ENCODE measurements at regions not wholly inside any gene's neighbourhood (a gene's known extent, or its start where the extent isn't known, plus 50 kb on each side); places are given as distances from the start of the nearest gene placed in this dataset.

DNA sequence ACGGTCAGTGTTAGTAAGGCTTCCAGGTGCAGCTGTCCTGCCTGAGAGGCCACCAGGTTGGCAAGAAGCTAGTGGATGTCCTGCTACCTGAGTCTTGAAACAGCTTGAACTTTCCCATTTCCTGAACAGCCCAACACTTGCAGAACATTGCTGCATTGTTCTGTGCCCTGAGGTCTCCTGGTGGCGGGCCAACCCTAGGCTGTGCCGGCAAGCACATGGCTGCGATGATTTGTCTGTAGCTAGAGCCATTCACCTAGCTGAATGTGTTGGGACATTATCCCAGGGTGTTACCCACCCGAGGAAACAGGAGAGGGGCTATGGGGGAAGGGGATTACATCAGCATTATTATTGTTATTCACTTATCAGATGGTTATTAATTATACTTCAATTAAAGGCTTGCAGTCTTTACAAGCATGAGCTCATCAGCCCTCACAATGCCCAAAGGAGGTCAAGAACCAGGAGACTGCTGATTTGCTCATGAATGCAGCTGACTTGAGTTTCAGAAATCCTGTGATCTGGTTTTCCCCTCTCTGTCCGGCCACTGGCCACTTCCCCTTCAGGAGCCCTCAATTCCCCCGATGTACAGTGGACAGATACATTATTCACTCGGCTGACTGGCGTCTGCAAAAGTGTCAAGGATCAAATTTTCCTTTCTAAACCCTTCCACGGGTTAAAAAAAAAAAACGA, 187.6 kb upstream of the TSC22D1 start:
- DNase-seq (ENCODE audit: low read depth) = no peak
- TF ChIP-seq CTCF (conservative IDR thresholded peaks at IDR 0.05; ENCODE audit: low read depth, low read length) = peak; percentile 5
- H3K4me3 ChIP-seq (ENCODE audit: low read depth, low read length) = no peak overlapping the region

DNA sequence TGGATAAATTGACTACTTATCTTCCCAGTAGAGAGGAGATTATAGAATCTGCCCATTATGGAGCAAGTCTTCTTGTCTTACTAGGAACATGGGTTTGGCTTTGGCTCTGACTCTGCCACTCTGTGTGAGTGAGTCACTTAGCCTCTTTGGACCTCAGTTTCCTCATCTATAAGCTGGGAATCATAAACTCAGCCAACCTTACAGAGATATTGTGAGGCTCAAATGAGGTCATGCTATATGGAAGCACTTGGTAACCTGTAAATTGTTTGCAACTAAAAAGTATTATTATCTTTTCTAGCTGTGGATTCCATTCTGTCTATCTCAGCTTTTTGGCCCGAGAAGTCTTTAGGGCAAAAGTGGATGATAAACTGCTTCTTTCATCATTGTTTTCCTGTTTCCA, 186.8 kb upstream of the TSC22D1 start:
- H3K4me3 ChIP-seq (ENCODE audit: low read depth, low read length) = no peak overlapping the region
- DNase-seq (ENCODE audit: low read depth) = no peak
- TF ChIP-seq CTCF (conservative IDR thresholded peaks at IDR 0.05; ENCODE audit: low read depth, low read length) = no peak

DNA sequence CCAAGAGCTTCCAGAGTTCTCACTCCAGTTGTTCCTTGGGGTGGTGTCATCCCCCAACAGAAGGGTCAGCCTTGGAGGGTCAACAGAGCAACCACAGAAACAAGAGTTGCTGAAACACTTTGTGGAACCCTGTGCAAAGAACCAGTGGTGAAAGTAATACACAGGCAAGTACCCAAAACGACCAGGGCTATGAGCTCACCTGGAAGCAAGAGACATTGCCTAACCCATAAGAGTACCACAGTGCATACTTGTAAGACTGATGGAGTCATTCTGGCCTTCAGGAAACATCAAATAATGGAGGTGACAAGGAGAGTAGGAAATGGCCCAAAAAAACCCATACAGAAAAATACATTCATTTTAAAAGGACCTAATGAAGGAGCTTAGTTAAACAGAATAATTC, 184.3 kb upstream of the TSC22D1 start:
- no peak for DNase-seq (ENCODE audit: low read depth)
- no peak for TF ChIP-seq CTCF (conservative IDR thresholded peaks at IDR 0.05; ENCODE audit: low read depth, low read length)
- no peak overlapping the region for H3K4me3 ChIP-seq (ENCODE audit: low read depth, low read length)

- TF ChIP-seq CTCF (conservative IDR thresholded peaks at IDR 0.05; ENCODE audit: low read depth, low read length) = no peak
- no peak for DNase-seq (ENCODE audit: low read depth)
- H3K4me3 ChIP-seq (ENCODE audit: low read depth, low read length) = no peak overlapping the region
These were observed 183.5 kb upstream of the TSC22D1 start for GRCh38 chr13:44759384-44760360.

DNA sequence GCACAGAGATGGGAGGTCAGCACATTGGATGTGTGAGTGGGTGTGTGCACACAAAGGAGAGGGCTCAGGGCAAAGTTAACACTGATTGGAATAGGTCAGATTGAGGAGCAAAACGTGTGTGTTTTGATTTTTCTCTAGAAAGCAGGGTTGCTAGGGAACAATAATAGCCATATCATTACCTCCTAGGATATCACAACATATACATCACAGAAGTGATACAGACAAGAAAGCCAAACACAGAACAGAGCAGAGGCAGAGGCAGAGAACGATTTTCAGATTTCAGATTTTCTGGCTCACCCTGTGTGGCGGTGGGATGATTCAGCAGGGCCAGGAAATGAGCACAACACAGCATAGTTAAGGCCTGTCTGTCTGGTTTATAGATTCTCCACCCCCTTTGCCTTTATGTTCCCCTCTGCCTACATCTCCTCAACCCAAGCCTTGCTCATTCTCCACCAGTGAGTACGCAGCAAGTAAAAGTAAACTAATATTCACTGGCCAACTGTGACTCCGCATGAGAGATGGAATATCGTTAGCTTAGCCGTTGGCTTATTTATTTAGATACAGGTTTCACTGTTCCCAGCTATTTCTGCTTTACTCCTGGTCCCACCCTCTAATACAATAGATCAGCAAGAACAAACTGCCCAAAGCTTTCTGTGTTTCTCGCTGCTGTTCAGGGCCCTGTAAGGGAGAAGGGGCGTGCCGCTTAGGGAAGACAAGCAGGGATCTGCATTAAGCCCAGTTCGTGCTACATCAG, 182.7 kb upstream of the TSC22D1 start:
- DNase-seq (ENCODE audit: low read depth) = no peak
- no peak overlapping the region for H3K4me3 ChIP-seq (ENCODE audit: low read depth, low read length)
- TF ChIP-seq CTCF (conservative IDR thresholded peaks at IDR 0.05; ENCODE audit: low read depth, low read length) = no peak

GRCh38 chr13:44757671-44758070, 181.5 kb upstream of the TSC22D1 start:
- TF ChIP-seq CTCF (conservative IDR thresholded peaks at IDR 0.05; ENCODE audit: low read depth, low read length) = no peak

More at GRCh38 chr13:44757671-44758070, 181.5 kb upstream of the TSC22D1 start:
- no peak overlapping the region for H3K4me3 ChIP-seq (ENCODE audit: low read depth, low read length)
- no peak for DNase-seq (ENCODE audit: low read depth)
